Caco-2 (cell line): ENCODE measurements at regions not wholly inside any gene's neighbourhood (a gene's known extent, or its start where the extent isn't known, plus 50 kb on each side); places are given as distances from the start of the nearest gene placed in this dataset.

Source experiments
- BruUV-seq: library from RNA; stranded (reverse); fragments of 400-500 nt; replicated peaks from 2 replicates; lab custom pipeline; 2021; lab: Mats Ljungman, UMichigan
- CTCF ChIA-PET: fragments of 300-600 bp; sonication (Branson Sonifier 250); formaldehyde crosslinking; loops from one replicate; lab custom pipeline; 2022; ENCODE audit warnings: antibody characterized with exemption; lab: Charles Lee
- POLR2A ChIA-PET: fragments of 300-600 bp; sonication (Branson Sonifier 250); formaldehyde crosslinking; loops from one replicate; lab custom pipeline; 2022; ENCODE audit warnings: antibody characterized with exemption; lab: Charles Lee
- DNase-seq, 2 experiments: peaks; one replicate each; pipeline versions ENCODE4 v3.0.0 to v3.0.0-alpha.2; 2020 to 2022
- H3K27me3 ChIP-seq: replicated peaks from 2 replicates; pipeline ENCODE4 v1.6.0; 2011; ENCODE audit warnings: low read length; ENCODE audit not compliant: control insufficient read depth, insufficient read depth
- H3K36me3 ChIP-seq: 2 replicates; pipeline ENCODE4 v1.5.1; 2011; ENCODE audit warnings: low read length; ENCODE audit not compliant: control insufficient read depth, insufficient read depth
- H3K4me1 ChIP-seq: fragments of 250-450 bp; sonication (Bioruptor Pico); 2 replicates; pipeline ENCODE4 v1.5.1; 2020; ENCODE audit warnings: mild to moderate bottlenecking
- H3K4me3 ChIP-seq: 2 replicates; pipeline ENCODE4 v1.5.1; 2011; ENCODE audit warnings: low read depth, mild to moderate bottlenecking, control low read depth, low read length
- H3K9me3 ChIP-seq: fragments of 250-450 bp; sonication (Bioruptor Pico); 2 replicates; pipeline ENCODE4 v1.5.1; 2020; ENCODE audit warnings: mild to moderate bottlenecking, moderate library complexity
- H3K27ac Mint-ChIP-seq: one replicate; pipeline ENCODE4 v1.8.0; 2022; ENCODE audit warnings: mixed read lengths; ENCODE audit not compliant: unreplicated experiment
- H3K27me3 Mint-ChIP-seq: one replicate; pipeline ENCODE4 v1.8.0; 2022; ENCODE audit warnings: mixed read lengths; ENCODE audit not compliant: insufficient read depth, unreplicated experiment
- H3K36me3 Mint-ChIP-seq: one replicate; pipeline ENCODE4 v1.8.0; 2022; ENCODE audit warnings: mild to moderate bottlenecking, mixed read lengths; ENCODE audit not compliant: insufficient read depth, unreplicated experiment
- H3K4me1 Mint-ChIP-seq: one replicate; pipeline ENCODE4 v1.8.0; 2022; ENCODE audit warnings: low read depth, mixed read lengths; ENCODE audit not compliant: unreplicated experiment
- H3K4me3 Mint-ChIP-seq: one replicate; pipeline ENCODE4 v1.8.0; 2022; ENCODE audit warnings: mild to moderate bottlenecking, moderate library complexity, mixed read lengths; ENCODE audit not compliant: unreplicated experiment
- H3K9me3 Mint-ChIP-seq: one replicate; pipeline ENCODE4 v1.8.0; 2022; ENCODE audit warnings: mixed read lengths; ENCODE audit not compliant: unreplicated experiment
- CTCF ChIP-seq, 2 experiments: fragments of 200-600 bp in 1 of 2; IDR thresholded peaks; 1 replicate in 1 of 2; 2 replicates in 1 of 2; pipeline versions ENCODE4 v1.5.1 to v1.8.0; 2011 to 2022; ENCODE audit warnings: antibody characterized with exemption in 1 of 2, control low read depth in 1 of 2, inconsistent platforms in 1 of 2, low read depth in 1 of 2, low read length in 1 of 2, mild to moderate bottlenecking in 1 of 2, moderate library complexity in 1 of 2; ENCODE audit not compliant: insufficient read depth in 1 of 2, severe bottlenecking in 1 of 2, unreplicated experiment in 1 of 2
- intact Hi-C: fragments of 100-400 bp; cut with micrococcal nuclease; formaldehyde crosslinking; loops from one replicate; pipeline ENCODE4 v1.10.0; 2022; ENCODE audit not compliant: unreplicated experiment

- Mint-ChIP-seq H3K9me3 (no peaks in the 10 kb centered on the region), H3K27ac (no peak overlapping the region), H3K36me3 (no peaks in the 10 kb centered on the region), H3K4me1 (no peaks in the 10 kb centered on the region), H3K27me3 (peaks cover 3% of the 10 kb centered on the region), H3K4me3 (no peak overlapping the region)
- H3K4me1 ChIP-seq: no peaks in the 10 kb centered on the region
- intact Hi-C loops: no loop called here
- TF ChIP-seq CTCF (IDR thresholded peaks at IDR 0.05; ENCODE audit: insufficient read depth in 1 of 2, low read depth in 1 of 2, low read length in 1 of 2, severe bottlenecking in 1 of 2, unreplicated experiment in 1 of 2): no peak
- ChIA-PET CTCF (no interaction called here), POLR2A (no interaction called here)
- no peaks in the 10 kb centered on the region for H3K36me3 ChIP-seq
- no TSS peak for BruUV-seq
- H3K27me3 ChIP-seq: no peaks in the 10 kb centered on the region
- no peak overlapping the region for H3K4me3 ChIP-seq
- no peak for DNase-seq
- H3K9me3 ChIP-seq: no peaks in the 10 kb centered on the region
Observed at GRCh38 chr16:52825892-52826291, 226.8 kb downstream of the CHD9NB start.

- no peak for DNase-seq
- intact Hi-C loops: no loop called here
- Mint-ChIP-seq H3K27me3 (no peaks in the 10 kb centered on the region), H3K27ac (no peak overlapping the region), H3K9me3 (no peaks in the 10 kb centered on the region), H3K36me3 (no peaks in the 10 kb centered on the region), H3K4me3 (no peak overlapping the region), H3K4me1 (no peaks in the 10 kb centered on the region)
- H3K4me3 ChIP-seq: no peak overlapping the region
- no TSS peak for BruUV-seq
- ChIA-PET CTCF (no interaction called here), POLR2A (no interaction called here)
- H3K27me3 ChIP-seq: no peaks in the 10 kb centered on the region
- no peaks in the 10 kb centered on the region for H3K4me1 ChIP-seq
- H3K9me3 ChIP-seq: no peaks in the 10 kb centered on the region
- no peak for TF ChIP-seq CTCF (IDR thresholded peaks at IDR 0.05; ENCODE audit: insufficient read depth in 1 of 2, low read depth in 1 of 2, low read length in 1 of 2, severe bottlenecking in 1 of 2, unreplicated experiment in 1 of 2)
- H3K36me3 ChIP-seq: no peaks in the 10 kb centered on the region
Observed at GRCh38 chr16:52819808-52820207, 232.9 kb downstream of the CHD9NB start.

GRCh38 chr16:52819405-52819804, 233.3 kb downstream of the CHD9NB start:
- Mint-ChIP-seq H3K4me1 (no peaks in the 10 kb centered on the region), H3K27ac (no peak overlapping the region), H3K4me3 (no peak overlapping the region), H3K27me3 (no peaks in the 10 kb centered on the region), H3K9me3 (no peaks in the 10 kb centered on the region), H3K36me3 (no peaks in the 10 kb centered on the region)
- Histone ChIP-seq H3K9me3 (no peaks in the 10 kb centered on the region), H3K27me3 (no peaks in the 10 kb centered on the region), H3K4me3 (no peak overlapping the region), H3K4me1 (no peaks in the 10 kb centered on the region), H3K36me3 (no peaks in the 10 kb centered on the region)
- DNase-seq: no peak
- CTCF ChIA-PET: no interaction called here
- POLR2A ChIA-PET: no interaction called here
- intact Hi-C loops: no loop called here
- BruUV-seq: no TSS peak
- TF ChIP-seq CTCF (IDR thresholded peaks at IDR 0.05; ENCODE audit: insufficient read depth in 1 of 2, low read depth in 1 of 2, low read length in 1 of 2, severe bottlenecking in 1 of 2, unreplicated experiment in 1 of 2): no peak
